Peyer's patch (tissue), 4 donors: ENCODE measurements at regions not wholly inside any gene's neighbourhood (a gene's known extent, or its start where the extent isn't known, plus 50 kb on each side); places are given as distances from the start of the nearest gene placed in this dataset.
"Not testable (repeated sequence)": the region's sequence is repeated elsewhere in the genome, so short reads cannot be mapped to it uniquely, and the experiment has no call there.

Experiments
- POLR2A ChIP-seq, 2 donors: fragments of 450-650 bp; IDR thresholded peaks; one replicate each; pipeline ENCODE4 v1.5.1; 2017; ENCODE audit warnings: antibody characterized with exemption in 2 of 2, mild to moderate bottlenecking in 2 of 2, moderate library complexity in 2 of 2
- TF ChIP-seq, protein P1 (sequence below), 6 experiments: fragments of 450-650 bp in 4 of 6; fragments of 200-600 bp in 2 of 6; sonication (generic) in 1 of 6; IDR thresholded peaks; one replicate each; pipeline ENCODE4 v1.5.1; 2017 to 2019; ENCODE audit warnings: antibody characterized with exemption in 6 of 6, mild to moderate bottlenecking in 3 of 6, moderate library complexity in 1 of 6

- TF ChIP-seq, protein P1, sequence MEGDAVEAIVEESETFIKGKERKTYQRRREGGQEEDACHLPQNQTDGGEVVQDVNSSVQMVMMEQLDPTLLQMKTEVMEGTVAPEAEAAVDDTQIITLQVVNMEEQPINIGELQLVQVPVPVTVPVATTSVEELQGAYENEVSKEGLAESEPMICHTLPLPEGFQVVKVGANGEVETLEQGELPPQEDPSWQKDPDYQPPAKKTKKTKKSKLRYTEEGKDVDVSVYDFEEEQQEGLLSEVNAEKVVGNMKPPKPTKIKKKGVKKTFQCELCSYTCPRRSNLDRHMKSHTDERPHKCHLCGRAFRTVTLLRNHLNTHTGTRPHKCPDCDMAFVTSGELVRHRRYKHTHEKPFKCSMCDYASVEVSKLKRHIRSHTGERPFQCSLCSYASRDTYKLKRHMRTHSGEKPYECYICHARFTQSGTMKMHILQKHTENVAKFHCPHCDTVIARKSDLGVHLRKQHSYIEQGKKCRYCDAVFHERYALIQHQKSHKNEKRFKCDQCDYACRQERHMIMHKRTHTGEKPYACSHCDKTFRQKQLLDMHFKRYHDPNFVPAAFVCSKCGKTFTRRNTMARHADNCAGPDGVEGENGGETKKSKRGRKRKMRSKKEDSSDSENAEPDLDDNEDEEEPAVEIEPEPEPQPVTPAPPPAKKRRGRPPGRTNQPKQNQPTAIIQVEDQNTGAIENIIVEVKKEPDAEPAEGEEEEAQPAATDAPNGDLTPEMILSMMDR (IDR thresholded peaks at IDR 0.05), result not testable (repeated sequence)
- not testable (repeated sequence) for TF ChIP-seq POLR2A (IDR thresholded peaks at IDR 0.05)
These were observed 81.5 kb downstream of the TRIM69 start for GRCh38 chr15:44817797-44818196.
